ENCODE measurements at regions not wholly inside any gene's neighbourhood (a gene's known extent, or its start where the extent isn't known, plus 50 kb on each side); places are given as distances from the start of the nearest gene placed in this dataset.
A peak's percentile ranks its signal among the peaks of the same experiment; 100 is the strongest.

DNA sequence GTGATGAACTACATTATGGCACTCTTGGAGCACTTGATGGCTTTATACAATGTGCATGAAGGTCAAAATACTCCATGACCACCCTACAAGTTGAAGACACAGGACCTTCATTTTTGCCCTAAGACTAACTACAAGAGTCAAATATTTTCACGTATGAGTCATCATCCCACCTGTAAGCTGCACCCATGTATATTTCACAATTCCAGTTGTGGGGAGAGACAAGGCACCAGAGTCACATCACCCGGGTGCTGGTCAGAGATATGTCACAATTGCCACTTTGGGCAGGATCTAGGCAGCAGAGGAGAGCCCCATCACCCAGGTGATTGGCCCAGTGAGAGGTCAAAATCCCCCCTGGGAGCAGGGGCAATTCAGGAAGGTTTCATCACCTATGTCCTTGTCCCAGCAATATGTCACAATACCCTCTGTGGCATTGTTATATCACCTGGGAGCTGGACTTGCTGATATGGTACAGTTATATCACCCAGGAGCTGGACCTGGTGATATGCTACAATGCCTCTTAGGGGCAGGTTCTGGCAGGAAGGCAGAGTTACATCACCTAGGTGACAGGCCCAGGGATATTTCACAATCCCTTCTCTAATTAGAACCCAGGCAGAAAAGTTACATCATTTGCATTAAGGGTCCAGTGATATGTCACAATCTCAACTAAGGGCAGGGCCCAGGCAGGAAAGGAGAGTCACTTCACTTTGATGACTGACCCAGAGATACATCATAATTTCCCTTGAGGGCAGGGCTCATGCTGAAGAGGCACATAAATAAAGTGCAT is 1839.2 kb downstream of the TP53TG3F start:
- DNase-seq, result no peak

DNA sequence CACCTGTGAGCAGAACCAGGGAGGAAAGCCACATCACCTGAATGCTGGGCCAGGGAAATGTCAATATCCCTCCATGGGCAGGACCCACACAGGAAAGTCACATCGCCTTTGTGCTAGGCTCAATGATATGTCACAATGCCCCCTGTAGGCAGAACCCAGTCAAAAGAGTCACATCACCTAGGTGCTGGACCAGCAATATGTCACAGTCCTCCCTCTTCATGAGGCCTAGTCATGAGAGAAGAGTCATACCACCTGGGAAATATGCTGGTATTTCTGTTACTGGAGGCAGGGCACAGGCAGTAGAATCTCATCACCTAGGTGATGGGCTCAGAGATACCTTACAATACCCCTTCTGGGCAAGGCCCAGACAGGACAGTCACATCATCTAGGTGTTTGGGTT is 1843.4 kb downstream of the TP53TG3F start:
- DNase-seq, result no peak

DNA sequence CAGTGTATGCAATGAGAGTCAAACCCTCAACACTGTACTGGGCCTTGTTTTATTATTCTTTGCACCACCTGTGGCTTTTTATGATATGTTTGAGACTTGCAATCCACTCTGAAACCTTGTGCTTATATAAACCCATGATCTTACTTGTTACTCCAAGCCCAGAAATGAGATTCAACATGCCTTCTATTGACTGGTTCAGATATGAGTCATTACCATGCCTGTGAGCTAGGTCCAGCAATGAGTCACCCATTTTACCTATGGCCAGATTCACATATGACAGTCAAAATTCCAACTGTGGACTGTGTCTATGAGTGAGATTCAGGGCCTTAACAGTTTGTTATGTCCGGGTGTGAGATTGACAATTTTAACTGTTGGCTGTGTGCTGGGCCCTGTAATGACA is 1846.1 kb downstream of the TP53TG3F start:
- DNase-seq, result no peak

DNA sequence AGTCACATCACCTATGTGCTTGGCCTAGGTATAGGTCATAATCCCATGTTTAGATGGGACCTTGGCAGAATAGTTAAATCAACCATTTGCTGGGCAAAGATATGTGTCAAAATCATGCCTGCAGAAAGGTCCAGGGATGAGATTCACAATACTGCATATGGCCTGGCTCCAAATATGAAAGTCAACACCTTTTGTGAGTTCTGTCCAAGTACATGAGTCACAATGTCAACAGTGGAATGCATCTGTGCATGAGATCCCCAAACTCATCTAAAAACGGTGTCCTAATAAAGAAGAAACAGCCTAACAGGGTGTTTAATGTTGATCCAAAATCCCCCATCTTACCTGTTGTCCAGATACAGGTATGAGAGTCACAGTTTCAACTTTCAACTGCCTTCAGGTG is 1847.5 kb downstream of the TP53TG3F start:
- DNase-seq, result no peak

DNA sequence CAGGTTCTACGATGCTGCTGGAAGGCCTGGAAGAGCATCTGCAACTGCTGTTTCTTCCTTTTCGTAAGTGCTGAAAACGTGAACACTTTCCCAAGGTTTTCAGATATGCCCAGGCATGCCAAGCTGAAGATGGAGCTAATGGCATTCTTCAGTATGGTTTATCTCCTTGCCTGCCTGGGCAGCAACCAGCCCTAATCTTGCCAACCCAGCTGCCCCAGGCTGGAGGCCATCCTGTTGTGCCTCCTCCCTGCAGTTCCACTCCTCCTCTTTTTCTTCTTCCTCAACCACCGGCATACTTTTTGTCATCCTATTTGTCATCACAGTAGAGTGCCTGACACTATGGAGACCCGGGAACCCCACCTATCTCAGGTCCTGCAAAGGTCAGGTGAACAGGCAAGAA is 1849.3 kb downstream of the TP53TG3F start:
- no peak for DNase-seq

DNA sequence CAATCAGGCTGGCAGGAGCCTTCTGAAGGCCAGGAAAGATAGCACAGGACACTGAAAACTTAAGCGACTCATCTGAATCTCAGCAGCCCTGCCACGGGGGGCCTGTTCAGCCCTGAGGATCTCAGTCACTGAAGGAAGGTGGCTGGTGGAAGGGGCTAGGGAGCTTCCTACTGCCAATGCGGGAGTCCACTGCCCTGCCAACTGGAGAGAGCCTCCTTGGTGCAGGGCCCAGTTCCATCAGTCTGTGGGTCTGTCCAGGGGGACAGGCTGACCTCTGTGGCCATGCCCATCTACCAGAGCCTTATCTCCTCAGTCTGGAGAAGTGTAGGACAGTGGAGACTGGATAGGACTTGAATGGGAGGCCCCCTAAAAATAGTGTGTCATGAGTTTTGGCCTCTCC is 1851.6 kb downstream of the TP53TG3F start:
- DNase-seq, result no peak

DNA sequence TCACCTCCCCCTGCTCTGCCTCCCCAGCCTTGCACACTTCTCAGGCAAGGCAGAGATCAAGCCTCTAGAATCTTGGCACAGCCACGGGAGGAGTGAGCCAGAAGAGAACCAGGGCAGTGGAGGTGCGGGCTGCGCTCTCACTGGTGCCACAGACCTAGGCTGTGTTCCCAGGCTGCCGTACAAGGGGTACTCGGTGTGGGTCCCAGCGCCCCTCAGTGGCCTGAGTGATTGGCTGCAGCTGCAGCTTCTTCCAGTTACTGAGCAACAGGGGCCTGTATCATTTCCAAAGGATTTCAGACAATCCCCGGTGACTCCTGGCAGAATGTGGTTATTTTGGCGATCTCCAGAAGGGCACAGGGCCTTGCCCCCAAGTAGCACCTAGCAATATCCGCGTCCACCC is 1852.1 kb downstream of the TP53TG3F start:
- peak in 1 of 2 experiments; percentile 21 for DNase-seq

DNA sequence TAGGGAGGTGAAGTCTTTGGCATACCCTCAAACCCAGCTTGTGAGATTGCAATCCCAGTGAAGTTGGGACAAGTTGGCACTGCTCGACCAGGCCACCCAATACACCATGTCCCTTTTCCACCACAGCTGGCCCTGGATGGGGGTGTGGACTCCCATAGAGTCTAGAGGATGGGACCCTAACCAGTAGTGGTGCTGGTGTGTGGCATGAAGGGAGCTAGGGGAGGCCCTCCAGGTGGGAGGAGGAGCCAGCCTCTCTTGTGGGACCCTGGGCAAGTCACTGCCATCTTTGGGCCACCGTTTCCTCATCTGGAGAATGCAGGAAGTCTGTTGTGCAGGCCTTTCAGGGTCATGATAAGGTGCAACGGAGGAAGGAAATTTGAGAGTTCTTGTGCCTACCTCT is 1854.9 kb downstream of the TP53TG3F start:
- DNase-seq, result no peak

DNA sequence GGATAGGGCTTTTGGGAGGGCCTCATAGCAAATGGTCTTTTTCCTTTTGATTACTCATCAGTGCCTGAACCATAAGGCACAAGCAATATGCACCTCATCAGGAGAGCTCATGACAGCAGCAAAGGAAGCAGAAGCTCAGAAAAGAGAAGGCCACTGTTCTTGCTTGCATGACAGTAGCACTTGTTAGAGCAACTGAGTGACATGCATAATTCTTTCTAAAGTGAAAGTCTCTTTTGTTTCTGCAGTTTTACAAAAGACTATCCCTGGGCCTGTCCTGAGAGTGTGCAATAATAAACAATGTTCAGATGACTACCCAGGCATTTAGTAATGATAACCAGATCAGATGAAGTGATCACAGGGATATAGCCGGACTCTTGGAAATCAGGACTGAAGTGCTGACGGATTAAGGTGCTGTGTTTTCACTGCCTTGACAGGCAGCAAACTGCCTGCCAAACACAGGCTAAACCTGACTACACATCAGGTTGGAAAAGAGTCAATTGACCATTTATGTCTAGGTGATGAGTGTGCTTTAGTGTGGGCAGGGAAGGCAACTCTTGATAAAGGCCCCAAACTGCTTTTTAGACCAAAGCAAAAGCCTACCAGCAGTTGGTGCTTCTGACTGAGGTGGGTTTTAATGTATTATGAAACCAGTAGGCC is 1860.3 kb downstream of the TP53TG3F start:
- DNase-seq, result peak in 1 of 2 experiments; percentile 95

DNA sequence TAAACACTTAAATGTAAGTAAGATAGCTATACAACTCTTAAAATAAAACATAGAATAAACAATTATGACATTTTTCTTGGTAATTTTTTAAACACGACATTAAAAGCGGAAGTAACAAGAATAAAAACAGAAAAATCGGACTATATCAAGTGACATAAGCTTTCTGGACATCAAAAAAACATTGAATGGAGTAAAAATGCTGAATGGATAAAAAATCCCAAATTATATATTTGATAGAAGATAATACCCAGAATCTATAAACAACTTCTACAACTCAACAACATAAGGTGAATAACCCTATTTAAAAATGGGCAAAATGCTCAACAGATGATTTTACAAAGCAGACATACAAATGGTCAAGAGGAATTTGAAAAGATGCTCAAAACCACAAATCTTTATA is 1866.5 kb downstream of the TP53TG3F start:
- no peak for DNase-seq

DNA sequence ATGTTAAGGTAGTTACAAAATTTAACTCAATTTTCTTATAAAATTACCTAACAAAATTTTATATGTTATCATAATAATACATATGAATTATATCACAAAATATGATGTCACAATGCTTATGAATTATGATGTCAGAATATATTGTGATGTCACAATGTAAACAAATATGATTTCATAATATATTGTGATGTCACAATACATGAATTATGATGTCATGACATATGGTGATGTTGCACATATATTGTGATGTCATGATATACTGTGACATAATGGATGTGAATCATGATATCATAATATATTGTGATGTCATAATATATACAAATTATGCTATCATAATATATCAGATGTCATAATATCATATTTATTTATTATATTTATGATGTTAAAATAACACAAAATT is 1879.9 kb downstream of the TP53TG3F start:
- no peak for DNase-seq

DNA sequence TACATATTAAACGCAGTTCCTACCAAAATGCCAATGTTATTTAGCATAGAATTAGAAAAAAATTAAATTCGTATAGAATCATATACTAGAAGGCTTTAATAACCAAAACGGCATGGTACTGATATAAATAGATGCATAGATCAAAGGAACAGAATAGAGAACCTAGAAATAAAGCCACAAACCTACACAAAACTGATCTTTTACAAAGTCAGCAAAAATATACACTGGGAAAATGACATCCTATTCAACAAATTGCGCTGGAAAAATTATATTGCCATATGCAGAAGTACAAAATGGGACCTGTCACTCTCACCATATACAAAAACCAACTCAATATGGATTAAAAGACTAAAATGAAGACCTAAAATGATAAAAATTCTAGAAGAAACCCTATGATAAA is 1882.6 kb downstream of the TP53TG3F start:
- no peak for DNase-seq

DNA sequence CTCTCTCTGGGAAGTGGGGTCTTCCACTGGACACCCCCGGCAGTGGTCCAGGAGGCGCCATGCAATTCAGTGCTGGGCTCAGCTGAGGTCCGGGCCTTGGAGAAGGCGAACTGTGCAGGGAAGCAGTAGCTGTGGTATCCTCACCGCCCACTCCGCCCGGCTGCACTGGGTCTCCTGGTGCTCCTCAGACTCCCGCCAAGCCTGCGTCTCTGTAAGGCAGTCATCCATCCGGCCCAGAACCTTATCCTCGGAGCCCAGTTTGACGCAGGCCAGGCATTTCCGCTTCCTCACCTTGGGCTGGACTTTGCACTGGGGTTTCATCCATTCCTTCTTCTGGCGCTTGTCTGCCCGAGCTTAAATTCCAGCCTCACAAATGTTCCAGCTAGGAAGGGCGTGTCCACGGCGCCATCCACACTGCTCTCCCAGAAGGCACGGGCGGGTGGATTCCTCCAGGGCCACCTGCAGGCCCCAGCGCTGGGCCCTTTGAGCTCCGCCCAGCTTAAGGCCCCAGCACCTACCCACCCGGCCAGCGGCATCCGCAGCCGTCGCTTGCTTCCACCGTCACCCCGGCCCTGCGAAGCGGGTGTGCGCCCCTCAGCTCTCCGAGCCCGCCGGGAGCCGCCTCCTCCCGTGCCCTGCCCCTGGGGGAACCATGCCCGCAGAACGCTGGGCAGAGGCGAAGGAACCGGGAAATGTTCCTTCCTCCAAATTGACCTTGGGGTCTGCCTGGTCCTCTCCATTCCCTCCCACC is 1884.8 kb downstream of the TP53TG3F start:
- no peak for DNase-seq

DNA sequence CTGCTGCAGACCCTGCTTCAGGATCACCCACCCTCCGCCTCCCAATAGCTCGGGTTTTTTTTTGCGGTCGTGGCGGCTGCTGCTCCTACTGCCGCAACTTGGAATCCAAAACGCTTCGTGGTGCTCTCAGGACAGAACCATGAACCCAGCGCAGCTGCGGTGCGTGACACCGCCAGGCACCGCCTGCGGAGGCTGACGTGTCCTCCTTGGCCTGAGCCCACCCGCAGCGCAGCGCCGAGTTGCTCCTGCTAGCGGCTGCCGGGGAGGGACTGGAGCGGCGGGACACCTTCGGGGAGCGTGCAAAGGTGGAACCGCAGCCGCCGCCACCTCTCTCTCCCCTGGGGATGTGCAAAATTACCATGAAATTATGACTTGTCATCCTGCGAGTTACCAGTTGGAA is 1893.0 kb downstream of the TP53TG3F start:
- peak; percentile 59 to 82 for DNase-seq

DNA sequence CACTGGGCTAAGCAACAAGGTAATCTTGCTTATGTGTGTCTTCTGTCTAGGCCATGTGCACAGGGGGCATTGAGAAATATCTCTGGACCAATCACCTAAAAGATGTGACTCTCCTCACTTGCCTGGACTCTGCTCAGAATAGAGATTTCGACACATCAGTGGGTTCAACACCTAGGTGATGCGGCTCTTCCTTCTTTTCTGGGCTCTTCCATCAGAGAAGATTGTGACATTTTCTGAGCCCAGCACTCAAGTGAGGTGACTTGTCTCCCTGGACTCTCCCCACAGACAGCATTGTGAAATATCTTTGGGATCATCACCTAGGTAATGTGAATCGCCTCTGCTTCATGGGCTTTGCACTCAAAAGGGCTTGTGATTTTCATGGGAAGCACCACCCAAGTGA is 1904.1 kb downstream of the TP53TG3F start:
- DNase-seq, result no peak

DNA sequence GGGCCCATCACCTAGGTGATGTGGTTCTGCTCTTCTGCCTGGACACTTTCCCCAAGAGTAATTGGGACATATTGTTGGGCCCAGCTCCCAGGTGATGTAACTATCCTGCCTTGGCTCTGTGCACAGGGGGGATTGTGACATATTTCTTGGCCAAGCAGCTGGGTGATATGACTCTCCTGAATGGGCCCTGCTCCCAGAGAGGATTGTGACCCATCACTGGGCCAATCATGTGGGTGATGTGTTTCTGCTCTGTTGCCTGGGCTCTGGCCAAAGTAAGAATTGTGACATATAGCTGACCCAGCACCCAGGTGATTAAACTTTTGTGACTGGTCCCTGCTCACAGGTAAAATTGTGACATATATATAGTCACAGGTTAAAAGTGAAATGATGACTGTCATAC is 1904.9 kb downstream of the TP53TG3F start:
- DNase-seq, result no peak

DNA sequence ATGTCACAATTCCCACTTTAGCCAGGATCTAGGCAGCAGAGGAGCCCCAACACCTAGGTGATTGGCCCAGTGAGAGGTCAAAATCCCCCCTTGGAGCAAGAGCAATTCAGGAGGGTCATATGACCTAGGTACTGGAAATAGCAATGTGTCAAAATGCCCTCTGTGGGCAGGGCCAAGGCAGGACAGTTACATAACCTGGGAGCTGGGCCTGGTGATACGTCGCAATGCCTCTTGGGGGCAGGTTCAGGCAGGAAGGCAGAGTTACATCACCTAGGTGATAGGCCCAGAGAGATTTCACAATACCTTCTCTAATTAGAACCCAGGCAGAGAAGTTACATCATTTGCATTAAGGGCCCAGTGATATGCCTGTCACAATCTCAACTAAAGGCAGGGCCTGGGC is 1906.3 kb downstream of the TP53TG3F start:
- DNase-seq, result no peak

DNA sequence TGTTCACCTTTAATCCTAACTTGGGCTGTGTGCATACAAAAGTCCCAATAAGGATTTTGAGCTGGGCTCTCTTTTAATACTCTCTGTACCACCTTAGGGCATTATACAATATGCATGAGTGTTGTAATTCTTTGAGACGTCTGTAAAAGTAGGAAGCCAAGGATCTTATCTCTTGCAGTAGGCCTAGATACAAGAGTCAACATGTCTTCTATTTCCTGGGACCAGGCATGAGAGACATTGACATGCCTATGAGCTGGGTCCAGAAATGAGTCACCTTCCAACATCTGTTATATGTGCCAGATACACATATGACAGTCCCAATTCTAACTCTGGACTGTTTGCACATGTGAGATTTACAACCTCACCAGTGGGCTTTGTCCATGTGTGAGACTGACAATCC is 1911.2 kb downstream of the TP53TG3F start:
- DNase-seq, result no peak

DNA sequence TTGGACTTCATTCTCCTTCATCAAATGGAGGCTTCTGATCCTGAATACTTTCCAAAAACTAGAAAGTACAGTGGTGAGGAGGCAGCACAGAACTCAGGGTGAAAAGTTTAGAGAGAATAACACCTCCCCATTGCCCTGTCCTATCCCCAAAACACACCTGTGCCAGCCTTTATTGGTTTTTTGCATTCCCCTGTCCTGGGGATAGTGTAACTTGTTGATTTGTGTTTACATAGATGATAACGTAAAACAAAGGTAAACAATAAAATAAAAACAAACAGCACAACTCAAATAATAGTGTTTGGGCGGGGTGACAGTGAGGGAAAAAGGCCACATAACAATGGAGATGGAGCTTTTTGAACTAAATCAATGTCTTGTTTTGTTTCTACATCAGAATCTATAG is 1917.7 kb downstream of the TP53TG3F start:
- DNase-seq, result no peak

DNA sequence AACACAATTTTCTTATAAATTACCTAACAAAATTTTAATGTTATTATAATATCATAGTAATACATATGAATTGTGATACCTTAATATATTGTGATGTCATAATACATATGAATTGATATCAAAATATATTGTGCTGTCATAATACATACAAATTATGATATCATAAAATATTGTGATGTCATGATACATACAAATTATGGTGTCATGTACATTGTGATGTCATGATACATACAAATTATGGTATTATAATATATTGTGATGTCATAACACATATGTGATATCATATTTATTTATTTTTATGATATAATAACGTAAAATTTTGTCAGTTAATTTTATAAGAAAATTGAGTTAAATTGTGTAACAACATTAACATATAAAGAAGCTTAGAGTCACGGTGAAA is 1927.2 kb downstream of the TP53TG3F start:
- DNase-seq, result no peak

DNA sequence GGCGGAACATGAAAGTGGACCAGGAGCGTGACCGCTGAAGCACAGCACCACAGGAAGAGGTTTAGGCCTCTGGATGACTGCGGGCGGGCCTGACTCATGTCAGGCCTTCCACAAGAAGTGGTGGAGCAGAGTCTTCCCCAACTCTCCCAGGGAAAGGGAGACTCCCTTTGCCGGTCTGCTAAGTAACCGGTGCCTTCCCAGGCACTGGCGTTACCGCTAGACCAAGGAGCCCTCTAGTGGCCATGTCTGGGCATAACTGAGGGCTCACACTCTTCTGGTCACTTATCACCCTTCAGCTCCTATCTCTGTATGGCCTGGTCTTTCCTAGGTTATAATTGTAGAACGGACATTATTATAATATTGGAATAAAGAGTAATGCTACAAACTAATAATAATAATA is 1931.9 kb downstream of the TP53TG3F start:
- peak; percentile 52 to 75 for DNase-seq

DNA sequence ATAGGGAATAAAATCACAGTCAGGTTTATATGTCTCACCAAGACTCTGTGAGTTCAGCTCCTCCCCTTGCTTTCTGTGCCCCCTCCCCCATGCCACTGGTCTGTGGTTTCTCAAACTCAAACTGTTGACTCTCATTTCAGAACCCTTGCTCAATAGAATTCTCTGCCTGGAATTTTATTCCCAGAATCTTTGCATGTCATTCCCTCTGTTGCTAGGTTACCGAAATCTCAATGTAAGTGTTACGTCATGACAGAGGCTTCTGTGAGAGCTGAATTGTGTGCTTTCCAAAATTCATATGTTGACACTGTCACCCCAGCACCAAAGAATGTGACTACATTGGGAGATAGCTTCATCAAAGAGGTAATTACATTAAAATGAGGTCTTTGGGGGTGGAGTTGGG is 1938.8 kb downstream of the TP53TG3F start:
- no peak for DNase-seq

DNA sequence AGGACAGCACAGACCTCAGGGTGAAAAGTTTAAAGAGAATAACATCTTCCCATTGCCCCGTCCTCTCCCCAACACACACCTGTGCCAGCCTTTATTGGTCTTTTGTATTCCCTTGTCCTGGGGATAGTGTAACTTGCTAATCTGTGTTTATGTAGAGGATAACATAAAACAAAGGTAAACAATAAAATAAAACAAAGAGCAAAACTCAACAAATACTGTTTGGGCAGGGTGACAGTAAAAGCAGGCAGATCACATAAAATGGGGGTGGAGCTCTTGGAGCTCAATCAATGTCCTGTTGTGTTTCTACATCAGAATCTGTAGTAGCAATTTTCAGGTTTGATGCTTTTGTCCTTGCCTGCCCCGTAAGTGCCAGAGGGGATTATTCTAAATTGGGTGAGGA is 1939.7 kb downstream of the TP53TG3F start:
- DNase-seq, result no peak

DNA sequence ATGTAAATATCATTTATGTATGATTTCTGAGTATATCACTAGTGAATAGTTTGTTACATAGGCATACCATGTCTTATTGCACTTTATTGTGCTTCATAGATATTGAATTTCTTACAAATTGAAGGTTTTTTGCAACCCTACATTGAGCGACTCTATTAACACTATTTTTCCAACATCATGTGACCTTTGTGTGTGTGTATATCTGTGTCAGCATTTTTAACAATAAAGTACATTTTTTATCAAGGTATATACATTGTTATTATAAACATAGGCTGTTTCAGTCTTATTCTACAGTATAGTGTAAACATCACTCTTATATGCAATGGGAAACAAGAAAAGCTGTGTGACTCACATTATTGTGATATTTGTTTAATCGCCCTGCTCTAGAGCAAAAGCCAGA is 1944.9 kb downstream of the TP53TG3F start:
- no peak for DNase-seq

Measured in NCI-H1930 (cell line).